Sciatic nerve (tissue), 2 donors: ENCODE measurements at regions not wholly inside any gene's neighbourhood (a gene's known extent, or its start where the extent isn't known, plus 50 kb on each side); places are given as distances from the start of the nearest gene placed in this dataset.

Experiments
- ATAC-seq: fragments of 200-7000 bp; cut with Tn5 transposase; one replicate; pipeline ENCODE4 v1.9.1; 2020; ENCODE audit warnings: mild to moderate bottlenecking, moderate library complexity
- DNase-seq: peaks from one replicate; pipeline ENCODE4 v3.0.0-alpha.2; 2020; ENCODE audit warnings: low spot score
- intact Hi-C: fragments of 100-400 bp; cut with DNase I; formaldehyde crosslinking; loops from one replicate; pipeline ENCODE4 v1.14.2; 2022
- donor health status: DM: no; HTN: no; CAD: no.
- donor health status: DM: no; HTN: no; CAD: no.

- DNase-seq (no peak), ATAC-seq (no peak)
- intact Hi-C loops = no loop called here
Measured at GRCh38 chr19:5204212-5204611, 136.4 kb downstream of the PTPRS start.
